ENCODE measurements at regions not wholly inside any gene's neighbourhood (a gene's known extent, or its start where the extent isn't known, plus 50 kb on each side); places are given as distances from the start of the nearest gene placed in this dataset.
"Not testable (repeated sequence)": the region's sequence is repeated elsewhere in the genome, so short reads cannot be mapped to it uniquely, and the experiment has no call there.

GRCh38 chr20:30624310-30624709, 633.2 kb upstream of the DEFB115 start:
- TF ChIP-seq, protein P1, sequence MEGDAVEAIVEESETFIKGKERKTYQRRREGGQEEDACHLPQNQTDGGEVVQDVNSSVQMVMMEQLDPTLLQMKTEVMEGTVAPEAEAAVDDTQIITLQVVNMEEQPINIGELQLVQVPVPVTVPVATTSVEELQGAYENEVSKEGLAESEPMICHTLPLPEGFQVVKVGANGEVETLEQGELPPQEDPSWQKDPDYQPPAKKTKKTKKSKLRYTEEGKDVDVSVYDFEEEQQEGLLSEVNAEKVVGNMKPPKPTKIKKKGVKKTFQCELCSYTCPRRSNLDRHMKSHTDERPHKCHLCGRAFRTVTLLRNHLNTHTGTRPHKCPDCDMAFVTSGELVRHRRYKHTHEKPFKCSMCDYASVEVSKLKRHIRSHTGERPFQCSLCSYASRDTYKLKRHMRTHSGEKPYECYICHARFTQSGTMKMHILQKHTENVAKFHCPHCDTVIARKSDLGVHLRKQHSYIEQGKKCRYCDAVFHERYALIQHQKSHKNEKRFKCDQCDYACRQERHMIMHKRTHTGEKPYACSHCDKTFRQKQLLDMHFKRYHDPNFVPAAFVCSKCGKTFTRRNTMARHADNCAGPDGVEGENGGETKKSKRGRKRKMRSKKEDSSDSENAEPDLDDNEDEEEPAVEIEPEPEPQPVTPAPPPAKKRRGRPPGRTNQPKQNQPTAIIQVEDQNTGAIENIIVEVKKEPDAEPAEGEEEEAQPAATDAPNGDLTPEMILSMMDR (IDR thresholded peaks at IDR 0.05; ENCODE audit: insufficient read depth, low read depth, low read length) = not testable (repeated sequence)
- TF ChIP-seq EZH2 (IDR thresholded peaks at IDR 0.05; ENCODE audit: insufficient read depth, low read length) = not testable (repeated sequence)

Measured in astrocyte (in vitro differentiated cells and primary cell).